OCI-LY1 (cell line): ENCODE measurements at regions not wholly inside any gene's neighbourhood (a gene's known extent, or its start where the extent isn't known, plus 50 kb on each side); places are given as distances from the start of the nearest gene placed in this dataset.

Experiments used
- EZH2 ChIP-seq: fragments of 200-600 bp; sonication (generic), shearing (Covaris generic); IDR thresholded peaks from 2 replicates; pipeline ENCODE4 v1.8.0; 2017; ENCODE audit warnings: borderline replicate concordance, mixed run types, mild to moderate bottlenecking, antibody characterized with exemption, low read length, moderate library complexity, mixed read lengths
- TF ChIP-seq, protein P1 (sequence below): fragments of 200-600 bp; sonication (generic), shearing (Covaris generic); IDR thresholded peaks from 2 replicates; pipeline ENCODE4 v1.5.1; 2017; ENCODE audit warnings: mild to moderate bottlenecking, antibody characterized with exemption, low read length, moderate library complexity, mixed read lengths

DNA sequence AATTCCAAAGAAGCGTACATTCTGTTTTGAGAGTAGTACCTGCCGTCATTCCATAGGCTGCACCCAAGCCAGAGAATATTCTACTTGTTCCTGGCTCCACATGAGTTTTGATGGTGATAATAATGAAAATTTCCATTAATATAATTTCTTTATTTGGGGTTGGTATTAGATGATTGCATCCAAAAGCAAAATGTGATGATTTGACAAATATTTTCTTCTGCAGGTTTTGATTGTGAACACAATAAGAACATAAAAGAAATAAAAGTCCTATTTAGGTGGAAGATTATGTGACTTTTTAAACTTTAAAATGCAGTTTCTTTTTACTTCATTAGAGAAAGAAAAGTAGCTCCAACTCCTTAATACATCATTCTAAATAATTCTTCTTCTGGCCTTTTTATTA is 284.8 kb upstream of the FMN2 start:
- TF ChIP-seq, protein P1, sequence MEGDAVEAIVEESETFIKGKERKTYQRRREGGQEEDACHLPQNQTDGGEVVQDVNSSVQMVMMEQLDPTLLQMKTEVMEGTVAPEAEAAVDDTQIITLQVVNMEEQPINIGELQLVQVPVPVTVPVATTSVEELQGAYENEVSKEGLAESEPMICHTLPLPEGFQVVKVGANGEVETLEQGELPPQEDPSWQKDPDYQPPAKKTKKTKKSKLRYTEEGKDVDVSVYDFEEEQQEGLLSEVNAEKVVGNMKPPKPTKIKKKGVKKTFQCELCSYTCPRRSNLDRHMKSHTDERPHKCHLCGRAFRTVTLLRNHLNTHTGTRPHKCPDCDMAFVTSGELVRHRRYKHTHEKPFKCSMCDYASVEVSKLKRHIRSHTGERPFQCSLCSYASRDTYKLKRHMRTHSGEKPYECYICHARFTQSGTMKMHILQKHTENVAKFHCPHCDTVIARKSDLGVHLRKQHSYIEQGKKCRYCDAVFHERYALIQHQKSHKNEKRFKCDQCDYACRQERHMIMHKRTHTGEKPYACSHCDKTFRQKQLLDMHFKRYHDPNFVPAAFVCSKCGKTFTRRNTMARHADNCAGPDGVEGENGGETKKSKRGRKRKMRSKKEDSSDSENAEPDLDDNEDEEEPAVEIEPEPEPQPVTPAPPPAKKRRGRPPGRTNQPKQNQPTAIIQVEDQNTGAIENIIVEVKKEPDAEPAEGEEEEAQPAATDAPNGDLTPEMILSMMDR: no peak
- no peak for TF ChIP-seq EZH2
